ENCODE measurements at regions not wholly inside any gene's neighbourhood (a gene's known extent, or its start where the extent isn't known, plus 50 kb on each side); places are given as distances from the start of the nearest gene placed in this dataset.
"Not testable (repeated sequence)": the region's sequence is repeated elsewhere in the genome, so short reads cannot be mapped to it uniquely, and the experiment has no call there.

GRCh38 chr16:86219655-86220445, 290.5 kb upstream of the FOXF1 start:
- no peak for DNase-seq

- DNase-seq: no peak
Observed at GRCh38 chr16:86220561-86220960, 289.8 kb upstream of the FOXF1 start.

GRCh38 chr16:86221085-86221484, 289.2 kb upstream of the FOXF1 start:
- DNase-seq: no peak

GRCh38 chr16:86222547-86222946, 287.8 kb upstream of the FOXF1 start:
- DNase-seq: no peak

GRCh38 chr16:86222965-86223551, 287.3 kb upstream of the FOXF1 start:
- DNase-seq: no peak

- no peak for DNase-seq
Observed at GRCh38 chr16:86224126-86224525, 286.2 kb upstream of the FOXF1 start.

- no peak for DNase-seq
Observed at GRCh38 chr16:86224629-86225028, 285.7 kb upstream of the FOXF1 start.

- no peak for DNase-seq
Observed at GRCh38 chr16:86225905-86226371, 284.4 kb upstream of the FOXF1 start.

GRCh38 chr16:86227041-86227440, 283.3 kb upstream of the FOXF1 start:
- DNase-seq: no peak

GRCh38 chr16:86227801-86228200, 282.5 kb upstream of the FOXF1 start:
- DNase-seq: no peak

GRCh38 chr16:86228713-86229112, 281.6 kb upstream of the FOXF1 start:
- no peak for DNase-seq

GRCh38 chr16:86229283-86229682, 281.0 kb upstream of the FOXF1 start:
- no peak for DNase-seq

GRCh38 chr16:86229866-86230656, 280.3 kb upstream of the FOXF1 start:
- no peak for DNase-seq

GRCh38 chr16:86231321-86231995, 278.9 kb upstream of the FOXF1 start:
- no peak for DNase-seq

- no peak for DNase-seq
Observed at GRCh38 chr16:86231996-86232350, 278.4 kb upstream of the FOXF1 start.

GRCh38 chr16:86232496-86232895, 277.8 kb upstream of the FOXF1 start:
- DNase-seq: no peak

- DNase-seq: not testable (repeated sequence)
Observed at GRCh38 chr16:86233506-86233905, 276.8 kb upstream of the FOXF1 start.

- no peak for DNase-seq
Observed at GRCh38 chr16:86239381-86239780, 270.9 kb upstream of the FOXF1 start.

- no peak for DNase-seq
Observed at GRCh38 chr16:86240716-86241363, 269.5 kb upstream of the FOXF1 start.

GRCh38 chr16:86241681-86242080, 268.6 kb upstream of the FOXF1 start:
- no peak for DNase-seq

GRCh38 chr16:86242244-86243122, 267.8 kb upstream of the FOXF1 start:
- DNase-seq: no peak

GRCh38 chr16:86243123-86243473, 267.2 kb upstream of the FOXF1 start:
- no peak for DNase-seq
